Spleen (tissue), 11 donors: ENCODE measurements at regions not wholly inside any gene's neighbourhood (a gene's known extent, or its start where the extent isn't known, plus 50 kb on each side); places are given as distances from the start of the nearest gene placed in this dataset.

Source experiments
- DNase-seq: peaks from one replicate; pipeline ENCODE4 v3.0.0-alpha.2; 2020
- H3K27ac ChIP-seq, 8 donors: fragments of 200-600 bp; sonication (generic) in 7 of 8; 1 replicate in 4 of 8; 2 replicates in 4 of 8; pipeline versions ENCODE4 v1.5.0 to v1.8.0; 2016 to 2021; ENCODE audit warnings: inconsistent platforms in 4 of 8, mild to moderate bottlenecking in 4 of 8, moderate library complexity in 1 of 8
- H3K27me3 ChIP-seq, 7 donors: fragments of 200-600 bp; sonication (generic) in 6 of 7; replicated peaks in 1 of 7; 1 replicate in 4 of 7; 2 replicates in 3 of 7; pipeline versions ENCODE4 v1.5.0 to v1.8.0; 2016 to 2021; ENCODE audit warnings: inconsistent platforms in 3 of 7, mild to moderate bottlenecking in 1 of 7
- H3K36me3 ChIP-seq, 6 donors: fragments of 200-600 bp; sonication (generic) in 5 of 6; 1 replicate in 4 of 6; 2 replicates in 2 of 6; pipeline versions ENCODE4 v1.5.0 to v1.8.0; 2016 to 2021; ENCODE audit warnings: inconsistent platforms in 2 of 6
- H3K4me1 ChIP-seq, 6 donors: fragments of 200-600 bp; sonication (generic) in 5 of 6; 1 replicate in 3 of 6; 2 replicates in 3 of 6; pipeline versions ENCODE4 v1.5.0 to v1.8.0; 2016 to 2021; ENCODE audit warnings: inconsistent platforms in 3 of 6
- H3K4me3 ChIP-seq, 8 donors: fragments of 200-600 bp; sonication (generic) in 7 of 8; 1 replicate in 4 of 8; 2 replicates in 4 of 8; pipeline versions ENCODE4 v1.5.0 to v1.8.0; 2016 to 2021; ENCODE audit warnings: inconsistent platforms in 4 of 8, mild to moderate bottlenecking in 4 of 8, moderate library complexity in 2 of 8
- H3K9me3 ChIP-seq, 8 donors: fragments of 200-600 bp; sonication (generic) in 7 of 8; 1 replicate in 4 of 8; 2 replicates in 4 of 8; pipeline versions ENCODE4 v1.5.0 to v1.8.0; 2016 to 2021; ENCODE audit warnings: inconsistent platforms in 4 of 8
- POLR2A ChIP-seq, 3 donors: fragments of 450-650 bp; IDR thresholded peaks; one replicate each; pipeline ENCODE4 v1.5.1; 2017; ENCODE audit warnings: antibody characterized with exemption in 3 of 3, mild to moderate bottlenecking in 1 of 3
- POLR2AphosphoS5 ChIP-seq, 3 donors: sonication (generic); formaldehyde crosslinking; IDR thresholded peaks; one replicate each; pipeline ENCODE4 v1.5.1; 2017; ENCODE audit warnings: antibody characterized with exemption in 3 of 3
- WGBS, 5 donors: extraction: QIAGEN DNeasy Blood & Tissue Kit in 3 of 5; methylation state at CpG; one replicate each; pipeline versions ENCODE4 v1.1.5 to v1.1.7; 2013 to 2018; 5-methylcytosine and 5-hydroxymethylcytosine counted together
- intact Hi-C: fragments of 100-400 bp; cut with DNase I; formaldehyde crosslinking; loops from one replicate; pipeline ENCODE4 v1.15.0; 2023; ENCODE audit warnings: low total_unique reads
- TF ChIP-seq, protein P1 (sequence below), 11 experiments: fragments of 200-600 bp in 7 of 11; fragments of 450-650 bp in 4 of 11; sonication (generic) in 4 of 11; IDR thresholded peaks in 8 of 11; conservative IDR thresholded peaks in 3 of 11; 1 replicate in 7 of 11; 2 replicates in 4 of 11; pipeline versions ENCODE4 v1.4.0 to v1.8.0; 2016 to 2021; ENCODE audit warnings: antibody characterized with exemption in 11 of 11, inconsistent platforms in 4 of 11, mild to moderate bottlenecking in 1 of 11
- donor health status: healthy with polysubstance abuse.
- donor health status: DM: no; HTN: no; CAD: no; lungs with moderate emphysema.
- donor health status: DM: no; HTN: no; CAD: no.
- donor health status: Bipolar disorder and iron deficiency.
- donor health status: healthy.
- donor health status: DM: no; HTN: no; CAD: no.
- donor health status: DM: yes; HTN: yes; CAD: no.

DNA sequence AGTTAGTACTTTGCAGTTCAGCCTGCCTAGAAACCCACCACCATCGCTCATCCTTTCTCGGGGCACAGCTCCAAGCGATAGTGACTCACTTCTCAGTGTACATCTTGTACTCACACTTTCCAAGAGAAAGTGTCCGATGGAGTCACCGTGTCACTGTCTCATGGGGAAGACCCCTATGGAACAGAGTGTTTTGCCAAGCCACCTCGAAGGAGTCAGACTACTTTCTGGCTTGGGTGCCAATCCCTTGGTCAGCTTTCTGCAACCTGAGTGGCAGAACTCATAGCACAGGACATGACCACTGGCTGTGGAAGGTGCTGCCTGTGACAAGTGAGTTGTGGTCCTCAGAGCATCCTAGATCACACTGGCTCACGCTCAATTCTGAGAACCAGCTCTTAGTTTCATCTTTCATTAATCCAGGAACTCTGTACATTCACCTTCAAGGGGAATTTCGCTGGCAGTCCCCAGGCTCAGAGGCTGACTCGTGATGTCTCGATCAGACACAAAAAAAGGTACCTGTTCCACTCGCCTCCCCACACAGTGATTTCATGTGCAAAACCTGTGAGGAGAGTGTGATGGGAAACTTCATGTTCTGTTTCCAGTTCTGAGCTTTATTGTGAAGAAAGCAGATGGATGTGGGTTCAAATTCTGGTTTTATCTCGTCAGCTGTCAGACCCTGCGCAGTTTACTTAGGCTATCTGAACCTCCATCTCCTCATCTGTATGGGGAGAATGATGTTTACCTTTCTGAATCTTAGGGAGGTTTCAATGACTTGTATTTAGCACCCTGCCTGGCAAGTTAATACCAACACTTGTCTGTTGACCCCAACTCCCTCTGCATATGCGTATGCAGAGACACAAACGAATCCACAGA lies 127.3 kb upstream of the CCND2 start:
- Histone ChIP-seq H3K4me3 (no peak overlapping the region), H3K36me3 (no peaks in the 10 kb centered on the region), H3K4me1 (peaks cover 22 to 82% (median 55%) of the 10 kb centered on the region in 6 donors), H3K27me3 (no peaks in the 10 kb centered on the region), H3K27ac (peak overlapping the region in 1 of 8 donors; percentile 45), H3K9me3 (no peaks in the 10 kb centered on the region)
- intact Hi-C loops = no loop called here
- no peak for DNase-seq
- WGBS, 5 donors = 66 to 74% (median 72%) methylated on average over 15 of the region's 15 CpGs
- TF ChIP-seq POLR2A (IDR thresholded peaks at IDR 0.05) (no peak), POLR2AphosphoS5 (IDR thresholded peaks at IDR 0.05) (no peak)
- TF ChIP-seq, protein P1, sequence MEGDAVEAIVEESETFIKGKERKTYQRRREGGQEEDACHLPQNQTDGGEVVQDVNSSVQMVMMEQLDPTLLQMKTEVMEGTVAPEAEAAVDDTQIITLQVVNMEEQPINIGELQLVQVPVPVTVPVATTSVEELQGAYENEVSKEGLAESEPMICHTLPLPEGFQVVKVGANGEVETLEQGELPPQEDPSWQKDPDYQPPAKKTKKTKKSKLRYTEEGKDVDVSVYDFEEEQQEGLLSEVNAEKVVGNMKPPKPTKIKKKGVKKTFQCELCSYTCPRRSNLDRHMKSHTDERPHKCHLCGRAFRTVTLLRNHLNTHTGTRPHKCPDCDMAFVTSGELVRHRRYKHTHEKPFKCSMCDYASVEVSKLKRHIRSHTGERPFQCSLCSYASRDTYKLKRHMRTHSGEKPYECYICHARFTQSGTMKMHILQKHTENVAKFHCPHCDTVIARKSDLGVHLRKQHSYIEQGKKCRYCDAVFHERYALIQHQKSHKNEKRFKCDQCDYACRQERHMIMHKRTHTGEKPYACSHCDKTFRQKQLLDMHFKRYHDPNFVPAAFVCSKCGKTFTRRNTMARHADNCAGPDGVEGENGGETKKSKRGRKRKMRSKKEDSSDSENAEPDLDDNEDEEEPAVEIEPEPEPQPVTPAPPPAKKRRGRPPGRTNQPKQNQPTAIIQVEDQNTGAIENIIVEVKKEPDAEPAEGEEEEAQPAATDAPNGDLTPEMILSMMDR (IDR thresholded peaks at IDR 0.05 in 8 of 11, conservative IDR thresholded peaks at IDR 0.05 in 3 of 11) = no peak

DNA sequence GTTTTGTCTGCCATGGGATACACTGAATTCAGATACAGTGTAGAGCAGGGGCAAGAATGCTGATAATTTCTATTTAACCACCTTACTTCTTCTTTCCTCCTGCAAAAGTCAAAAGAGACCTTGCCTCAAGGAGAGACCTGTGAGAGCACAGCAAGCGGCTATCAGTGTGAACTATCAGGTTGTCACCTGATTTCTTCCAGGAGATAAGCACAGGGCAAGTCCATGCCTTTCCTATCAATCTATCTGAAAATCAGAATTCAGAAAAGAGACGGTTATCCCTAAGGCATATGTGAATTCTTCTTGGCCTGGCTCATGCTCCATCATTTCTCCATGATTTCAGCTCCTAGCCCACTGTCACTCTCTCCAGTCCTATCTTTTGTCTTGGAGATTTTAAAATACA lies 128.9 kb upstream of the CCND2 start:
- H3K4me3 ChIP-seq = no peak overlapping the region
- intact Hi-C loops = no loop called here
- no peak for DNase-seq
- peaks cover 22 to 75% (median 54%) of the 10 kb centered on the region in 6 donors for H3K4me1 ChIP-seq
- no peaks in the 10 kb centered on the region for H3K27me3 ChIP-seq
- H3K36me3 ChIP-seq = no peaks in the 10 kb centered on the region
- TF ChIP-seq, protein P1 (IDR thresholded peaks at IDR 0.05 in 8 of 11, conservative IDR thresholded peaks at IDR 0.05 in 3 of 11) = no peak
- TF ChIP-seq POLR2AphosphoS5 (IDR thresholded peaks at IDR 0.05) (no peak), POLR2A (IDR thresholded peaks at IDR 0.05) (no peak)
- H3K9me3 ChIP-seq = no peaks in the 10 kb centered on the region
- H3K27ac ChIP-seq = peak overlapping the region in 3 of 8 donors; percentile 1 to 85 (median 42)
- WGBS, 5 donors = 80 to 90% (median 87%) methylated on average over 2 of the region's 2 CpGs

DNA sequence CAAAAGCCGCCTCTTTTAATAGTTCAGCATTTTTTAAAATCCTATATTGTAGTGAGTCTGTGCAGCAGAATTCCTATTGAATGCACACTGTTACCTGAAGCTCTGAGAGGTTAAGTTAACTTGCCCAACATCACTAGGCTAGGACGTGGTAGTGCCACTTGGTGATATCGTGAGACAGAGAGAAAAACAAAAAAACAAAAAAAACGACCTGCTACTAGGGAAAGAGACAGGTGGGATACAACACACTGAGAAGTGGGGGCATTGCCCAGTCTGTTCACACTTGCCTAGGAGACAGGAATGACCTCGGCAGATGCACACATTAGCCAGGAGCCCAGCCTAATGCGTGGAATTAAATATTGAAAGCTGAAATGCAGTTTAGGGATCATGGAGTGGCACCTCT lies 129.7 kb upstream of the CCND2 start:
- Histone ChIP-seq H3K36me3 (no peaks in the 10 kb centered on the region), H3K27me3 (no peaks in the 10 kb centered on the region), H3K9me3 (no peaks in the 10 kb centered on the region), H3K4me1 (peaks cover 18 to 67% (median 49%) of the 10 kb centered on the region in 6 donors), H3K4me3 (no peak overlapping the region), H3K27ac (peak overlapping the region in 4 of 8 donors; percentile 42 to 87 (median 85))
- no peak for DNase-seq
- 66 to 76% (median 72%) methylated on average over 6 of the region's 6 CpGs for WGBS, 5 donors
- intact Hi-C loops = no loop called here
- TF ChIP-seq POLR2A (IDR thresholded peaks at IDR 0.05) = no peak
- TF ChIP-seq, protein P1 (IDR thresholded peaks at IDR 0.05 in 8 of 11, conservative IDR thresholded peaks at IDR 0.05 in 3 of 11) = peak in 4 of 11 experiments; percentile 20 to 30 (median 26)
